IPS-NIHi7 (cell line): ENCODE measurements at regions not wholly inside any gene's neighbourhood (a gene's known extent, or its start where the extent isn't known, plus 50 kb on each side); places are given as distances from the start of the nearest gene placed in this dataset.

Experiments used
- DNase-seq: peaks from one replicate; pipeline ENCODE4 v3.0.0; 2012; ENCODE audit warnings: mixed read lengths; ENCODE audit errors: extremely low spot score

- DNase-seq, result no peak
These were observed 183.8 kb downstream of the CCDC59 start for GRCh38 chr12:82174383-82174782.

- DNase-seq, result no peak
These were observed 209.1 kb downstream of the CCDC59 start for GRCh38 chr12:82149045-82149444.

DNA sequence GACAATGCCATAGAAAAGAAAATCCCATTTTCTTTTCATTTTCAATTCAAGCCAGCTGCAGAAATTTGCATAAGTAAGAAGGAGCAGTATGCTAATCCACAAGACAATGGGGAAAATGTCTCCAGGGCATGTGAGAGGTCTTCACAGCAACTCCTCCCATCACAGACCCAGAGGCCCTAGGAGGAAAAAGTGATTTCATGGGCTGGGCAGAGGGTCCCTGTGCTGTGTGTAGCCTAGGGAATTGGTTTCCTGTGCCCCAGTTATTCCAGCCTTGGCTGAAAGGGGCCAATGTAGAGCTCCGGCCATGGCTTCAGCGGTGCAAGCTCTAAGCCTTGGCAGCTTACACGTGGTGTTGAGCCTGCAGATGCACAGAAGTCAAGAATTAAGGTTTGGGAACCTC, 211.4 kb downstream of the CCDC59 start:
- DNase-seq, result no peak

DNA sequence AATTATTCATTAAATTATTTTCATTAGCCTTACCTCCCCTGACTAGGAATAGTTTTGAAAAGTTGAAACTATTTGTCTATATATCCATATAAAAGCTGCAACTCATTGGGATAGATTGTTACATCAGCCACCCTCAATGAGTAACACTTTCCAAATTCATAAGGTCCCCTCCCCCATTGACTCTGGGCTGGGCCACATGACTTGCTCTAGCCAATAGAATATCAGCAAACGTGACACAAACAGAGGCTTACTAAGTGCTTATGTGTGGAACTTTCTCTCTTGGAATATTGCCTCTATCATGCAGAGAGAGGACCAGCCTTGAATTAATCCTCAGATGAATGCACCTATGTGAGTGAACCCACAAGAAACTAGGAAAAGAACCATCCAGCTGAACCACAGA, 213.7 kb downstream of the CCDC59 start:
- DNase-seq, result no peak

DNA sequence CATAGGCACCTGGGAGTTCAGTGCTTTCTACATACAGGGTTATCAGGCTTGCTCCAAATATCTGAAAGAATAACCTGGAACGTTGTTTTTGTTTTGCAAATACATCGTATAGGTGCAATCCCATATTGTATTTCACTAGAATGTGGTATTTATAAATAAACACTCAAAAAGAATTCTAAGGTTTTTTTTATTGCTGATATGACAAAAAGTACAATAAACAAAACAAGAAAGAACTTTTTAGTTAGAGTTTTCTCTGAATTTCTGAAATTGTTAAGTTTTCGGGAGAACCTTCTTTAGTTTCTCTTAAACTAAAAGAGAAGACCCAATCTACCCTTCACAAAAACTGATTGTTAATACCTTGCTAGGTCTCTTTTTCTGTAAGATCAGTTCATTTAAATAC, 225.8 kb downstream of the CCDC59 start:
- no peak for DNase-seq

- no peak for DNase-seq
These were observed 227.4 kb downstream of the CCDC59 start for GRCh38 chr12:82130762-82131161.

- no peak for DNase-seq
These were observed 233.3 kb downstream of the CCDC59 start for GRCh38 chr12:82124711-82125380.

DNA sequence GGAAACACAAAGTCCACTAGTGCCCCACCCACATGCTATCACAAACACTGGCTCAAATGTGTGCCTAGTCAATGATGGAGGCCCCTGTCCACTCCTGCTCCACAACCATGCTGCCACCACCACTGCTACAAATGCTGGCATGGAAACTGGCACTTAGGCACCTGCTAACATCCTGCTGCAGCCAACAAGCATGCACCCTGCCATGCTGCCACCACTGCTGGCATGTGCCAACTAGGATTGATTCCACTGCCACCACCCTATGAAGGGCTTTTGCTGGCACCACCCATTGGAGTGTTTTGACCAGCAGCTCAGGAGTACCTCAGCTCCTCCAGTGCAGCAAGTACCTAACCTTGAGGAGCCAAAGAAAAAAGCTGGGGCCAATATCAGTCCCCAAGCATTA, 236.6 kb downstream of the CCDC59 start:
- no peak for DNase-seq

DNA sequence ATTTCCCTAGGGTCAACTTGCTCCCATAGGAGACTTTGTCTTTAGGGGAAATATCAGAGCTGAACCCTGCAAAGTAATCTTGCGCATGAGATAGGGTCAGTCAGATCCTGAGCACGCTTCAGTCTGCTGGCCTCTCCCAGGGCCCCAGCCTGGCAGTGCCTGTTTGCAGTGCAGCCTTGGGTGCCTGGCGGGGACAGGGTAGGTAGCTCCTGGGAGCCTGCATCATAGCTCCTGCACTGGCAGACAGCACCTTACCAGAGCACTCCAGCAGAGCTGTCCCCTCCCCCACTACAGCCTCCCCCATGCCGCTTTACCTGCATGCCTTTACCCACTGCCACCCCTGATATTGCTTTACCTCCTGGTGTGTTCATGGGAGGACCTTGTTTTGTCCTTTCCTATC, 237.3 kb downstream of the CCDC59 start:
- no peak for DNase-seq

DNA sequence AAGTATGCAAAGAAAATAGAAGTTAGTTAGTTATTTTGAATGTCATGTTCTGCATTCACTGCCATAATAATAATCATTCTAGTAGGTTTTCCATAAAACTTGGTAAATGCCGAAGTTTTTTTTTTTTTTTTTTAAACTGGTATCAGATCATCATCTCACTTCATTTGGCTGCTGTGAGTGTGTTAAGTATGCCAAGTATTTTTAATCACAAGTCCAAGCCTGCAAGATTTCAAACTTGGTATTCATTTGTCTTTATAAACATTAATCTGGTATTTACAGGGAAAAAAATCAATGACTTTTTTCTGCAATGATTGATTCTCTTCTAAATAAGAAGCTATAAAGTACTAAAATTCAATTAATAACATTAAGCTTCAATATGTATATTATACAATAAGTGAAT, 248.9 kb downstream of the CCDC59 start:
- no peak for DNase-seq

DNA sequence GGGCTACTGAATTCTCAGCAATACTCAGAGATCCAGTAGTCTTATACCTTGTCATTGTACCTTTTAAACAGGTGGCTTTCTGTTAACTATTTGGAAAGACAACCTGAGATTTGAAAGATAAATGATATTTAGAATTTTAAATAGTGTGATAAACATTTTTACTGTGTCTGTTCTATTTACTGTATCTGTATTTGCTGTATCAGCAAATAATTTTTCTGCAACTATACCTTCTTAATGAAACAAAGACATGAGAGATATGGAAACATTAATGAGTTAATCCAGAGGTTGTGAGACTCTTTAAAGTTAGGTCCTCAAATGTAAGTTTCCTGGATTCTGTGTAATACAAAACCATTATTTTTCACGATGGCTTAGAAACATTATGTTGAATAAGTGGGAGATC, 249.6 kb downstream of the CCDC59 start:
- no peak for DNase-seq

- DNase-seq, result no peak
These were observed 259.0 kb downstream of the CCDC59 start for GRCh38 chr12:82099216-82099615.

GRCh38 chr12:82097877-82098276, 260.3 kb downstream of the CCDC59 start:
- no peak for DNase-seq

GRCh38 chr12:82097438-82097837, 260.7 kb downstream of the CCDC59 start:
- no peak for DNase-seq

GRCh38 chr12:82090165-82090564, 268.0 kb downstream of the CCDC59 start:
- no peak for DNase-seq

GRCh38 chr12:82089369-82090121, 268.6 kb downstream of the CCDC59 start:
- no peak for DNase-seq

- no peak for DNase-seq
These were observed 275.7 kb downstream of the CCDC59 start for GRCh38 chr12:82082501-82082900.

DNA sequence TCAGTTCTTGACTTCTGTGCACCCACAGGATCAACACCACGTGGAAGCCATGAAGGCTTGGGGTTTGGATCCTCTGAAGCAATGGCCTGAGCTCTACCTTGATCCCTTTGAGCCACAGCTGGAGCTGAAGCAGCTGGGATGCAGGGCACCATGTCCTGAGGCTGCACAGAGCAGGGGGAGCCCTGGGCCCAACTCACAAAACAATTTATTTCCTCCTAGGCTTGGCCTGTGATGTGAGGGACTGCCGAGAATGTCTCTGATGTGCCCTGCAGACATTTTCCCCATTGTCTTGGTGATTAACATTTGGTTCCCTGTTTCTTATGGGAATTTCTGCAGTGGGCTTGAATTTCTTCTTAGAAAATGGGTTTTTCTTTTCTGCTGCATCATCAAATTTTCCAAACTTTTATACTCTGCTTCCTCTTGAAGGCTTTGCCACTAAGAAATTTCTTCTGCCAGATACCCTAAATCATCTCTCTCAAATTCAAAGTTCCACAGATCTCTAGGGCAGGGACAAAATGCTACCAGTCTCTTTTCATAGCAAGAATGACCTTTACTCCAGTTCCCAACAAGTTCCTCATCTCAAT, 288.2 kb downstream of the CCDC59 start:
- DNase-seq, result peak; percentile 8

- DNase-seq, result no peak
These were observed 299.0 kb upstream of the PPFIA2 start for GRCh38 chr12:82058197-82058596.

DNA sequence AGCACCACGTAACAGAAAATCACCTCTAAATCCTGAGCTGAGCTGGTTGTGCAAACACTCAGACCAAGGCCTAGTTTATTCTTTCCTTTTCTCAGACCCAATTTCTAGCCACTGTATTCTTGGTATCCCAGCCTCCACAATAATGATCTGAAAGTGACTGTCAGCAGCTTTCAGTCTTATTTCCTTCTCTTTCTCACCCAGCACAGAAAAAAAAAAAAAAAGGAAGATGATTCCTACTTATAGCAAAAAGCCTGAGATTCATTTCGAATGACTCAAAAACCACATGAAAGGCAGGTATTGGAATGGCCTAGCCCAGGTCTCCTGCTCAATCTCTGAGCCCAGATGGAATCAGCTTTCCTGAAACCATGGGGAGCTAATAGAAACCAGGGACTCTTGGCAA, 298.6 kb upstream of the PPFIA2 start:
- no peak for DNase-seq

DNA sequence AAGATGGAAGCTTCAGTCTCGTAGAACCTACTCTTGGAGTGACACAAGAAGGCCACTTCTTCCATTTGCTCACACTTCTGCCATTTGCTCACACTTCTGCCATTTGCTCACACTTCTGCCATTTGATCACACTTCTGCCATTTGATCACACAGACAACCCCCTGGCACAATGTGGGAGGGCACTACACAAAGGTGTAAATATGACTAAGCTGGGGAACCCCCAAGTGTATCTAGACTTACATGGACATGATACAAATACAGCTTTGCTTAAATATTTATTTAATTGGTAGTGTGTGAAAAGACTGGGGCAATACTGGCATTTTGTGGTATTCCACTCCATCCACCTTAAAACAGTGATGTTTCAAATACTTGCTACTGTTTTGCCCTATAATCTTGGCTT, 296.2 kb upstream of the PPFIA2 start:
- DNase-seq, result no peak

DNA sequence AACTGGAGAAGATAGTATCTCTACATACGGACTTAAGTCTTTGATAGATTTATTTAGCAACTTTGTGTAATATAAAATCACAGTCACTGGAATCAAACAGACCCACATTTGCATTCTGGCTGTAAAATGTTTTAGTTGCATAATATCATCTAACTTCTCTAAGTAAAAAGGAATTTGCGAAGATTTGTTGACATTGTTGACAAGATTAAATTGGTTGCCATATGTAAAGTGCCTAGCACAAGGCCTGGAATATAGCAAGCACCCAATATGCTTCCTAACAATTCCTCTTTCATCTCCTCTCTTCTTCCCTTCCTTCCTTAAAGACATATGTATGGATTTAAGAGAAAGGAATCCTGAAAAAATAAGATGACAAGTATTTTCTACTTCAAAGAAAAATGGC, 295.4 kb upstream of the PPFIA2 start:
- no peak for DNase-seq

DNA sequence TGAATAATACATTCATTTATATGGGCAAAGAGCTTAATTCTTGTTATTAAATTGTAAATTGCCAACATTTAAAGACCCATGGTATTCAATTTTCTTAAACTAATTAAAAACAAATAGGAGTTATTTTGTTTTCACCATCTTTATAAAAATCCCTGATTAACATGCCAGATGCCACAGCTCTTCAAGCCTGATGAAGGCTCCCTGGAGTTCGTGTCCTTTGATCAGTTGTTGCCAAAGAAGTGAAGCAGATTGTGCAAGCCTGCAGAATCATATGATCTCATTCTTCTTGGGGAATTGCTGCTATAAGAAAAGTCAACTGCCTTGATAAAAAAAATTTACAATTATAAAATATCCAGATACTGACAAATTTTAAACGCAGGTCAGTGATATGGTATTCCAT, 288.3 kb upstream of the PPFIA2 start:
- DNase-seq, result no peak
